GM12878 (cell line): ENCODE measurements at regions not wholly inside any gene's neighbourhood (a gene's known extent, or its start where the extent isn't known, plus 50 kb on each side); places are given as distances from the start of the nearest gene placed in this dataset.

Source experiments
- ATAC-seq: fragments of 200-7000 bp; cut with Tn5 transposase; 3 replicates; pipeline ENCODE4 v1.9.1; 2020; ENCODE audit warnings: mild to moderate bottlenecking, moderate library complexity
- BruUV-seq: library from RNA; stranded (reverse); fragments of 400-500 nt; replicated peaks from 2 replicates; lab custom pipeline; 2021; lab: Mats Ljungman, UMichigan
- CTCF ChIA-PET: fragments of 300-600 bp; sonication (Branson Sonifier 250); formaldehyde crosslinking; extraction: SDS; loops from one replicate; lab custom pipeline; 2021; ENCODE audit warnings: inconsistent platforms; lab: Yijun Ruan, JAX
- POLR2A ChIA-PET: fragments of 350-600 bp; formaldehyde crosslinking; extraction: SDS; loops from one replicate; lab custom pipeline; 2021; ENCODE audit warnings: inconsistent platforms; lab: Charles Lee
- RAD21 ChIA-PET: fragments of 300-600 bp; sonication (Branson Sonifier 250); formaldehyde crosslinking; loops from one replicate; lab custom pipeline; 2023; ENCODE audit warnings: antibody characterized with exemption; ENCODE audit not compliant: unreplicated experiment; lab: Charles Lee
- SMC1A ChIA-PET: fragments of 300-600 bp; sonication (Branson Sonifier 250); formaldehyde crosslinking; loops from one replicate; lab custom pipeline; 2023; ENCODE audit not compliant: unreplicated experiment, uncharacterized antibody; lab: Charles Lee
- DNase-seq: peaks from one replicate; pipeline ENCODE4 v3.0.0-alpha.2; 2011; ENCODE audit warnings: low read depth, low spot score
- FAIRE-seq: peaks from 3 replicates; lab custom pipeline; 2011; peaks lifted over from hg19 to GRCh38; lab: Jason Lieb, UNC
- H2AFZ ChIP-seq: 2 replicates; pipeline ENCODE4 v1.6.0; 2011; ENCODE audit warnings: low read depth, low read length, control low read depth; ENCODE audit not compliant: control insufficient read depth
- H3K27ac ChIP-seq: 2 replicates; pipeline ENCODE4 v1.5.1; 2011; ENCODE audit warnings: control low read depth; ENCODE audit not compliant: control insufficient read depth, insufficient read depth
- H3K27me3 ChIP-seq, 2 experiments: replicated peaks in 1 of 2; 2 replicates each; pipeline versions ENCODE4 v1.6.0 to v1.6.1; 2011; ENCODE audit warnings: low read length in 1 of 2; ENCODE audit not compliant: control insufficient read depth in 2 of 2, insufficient read depth in 2 of 2
- H3K36me3 ChIP-seq, 2 experiments: 2 replicates each; pipeline ENCODE4 v1.5.1; 2011; ENCODE audit warnings: low read length in 1 of 2; ENCODE audit not compliant: control insufficient read depth in 2 of 2, insufficient read depth in 2 of 2
- H3K4me1 ChIP-seq: 2 replicates; pipeline ENCODE4 v1.6.1; 2011; ENCODE audit warnings: mild to moderate bottlenecking, low read length, moderate library complexity, mixed read lengths; ENCODE audit not compliant: control insufficient read depth, insufficient read depth
- H3K4me2 ChIP-seq: 2 replicates; pipeline ENCODE4 v1.6.0; 2011; ENCODE audit warnings: control low read depth; ENCODE audit not compliant: control insufficient read depth, insufficient read depth
- H3K4me3 ChIP-seq: fragments of 200-600 bp; sonication (generic); 2 replicates; pipeline ENCODE4 v1.5.1; 2016
- H3K79me2 ChIP-seq: 2 replicates; pipeline ENCODE4 v1.6.0; 2011; ENCODE audit warnings: low read length; ENCODE audit not compliant: control insufficient read depth, insufficient read depth
- H3K9ac ChIP-seq: 2 replicates; pipeline ENCODE4 v1.8.0; 2011; ENCODE audit warnings: low read length, control low read depth, mixed read lengths; ENCODE audit not compliant: control insufficient read depth, insufficient read depth
- H3K9me3 ChIP-seq: replicated peaks from 3 replicates; pipeline ENCODE4 v1.5.1; 2011; ENCODE audit warnings: mild to moderate bottlenecking, low read length; ENCODE audit not compliant: control insufficient read depth, insufficient read depth
- H4K20me1 ChIP-seq: 2 replicates; pipeline ENCODE4 v1.6.0; 2011; ENCODE audit not compliant: control insufficient read depth, insufficient read depth
- BACH1 ChIP-seq: fragments of 450-650 bp; IDR thresholded peaks from 2 replicates; pipeline ENCODE4 v1.6.1; 2017; ENCODE audit warnings: mild to moderate bottlenecking, borderline replicate concordance
- BCLAF1 ChIP-seq: fragments of 450-650 bp; IDR thresholded peaks from 2 replicates; pipeline ENCODE4 v1.6.1; 2017; ENCODE audit warnings: antibody characterized with exemption, mild to moderate bottlenecking, moderate library complexity
- CREB1 ChIP-seq: IDR thresholded peaks from 2 replicates; pipeline ENCODE4 v1.6.1; 2012; ENCODE audit warnings: low read depth, mild to moderate bottlenecking, inconsistent platforms
- E2F4 ChIP-seq: IDR thresholded peaks from 2 replicates; pipeline ENCODE4 v1.6.1; 2012; ENCODE audit warnings: low read depth, low read length, improper control_type of control experiment
- NRF1 ChIP-seq: conservative IDR thresholded peaks from 2 replicates; pipeline ENCODE4 v1.6.1; 2011; ENCODE audit warnings: mild to moderate bottlenecking, low read depth, low read length, improper control_type of control experiment
- SIN3A ChIP-seq: IDR thresholded peaks from 2 replicates; pipeline ENCODE4 v1.6.1; 2012; ENCODE audit warnings: low read depth, low read length, improper control_type of control experiment
- SKIL ChIP-seq: fragments of 450-650 bp; IDR thresholded peaks from 2 replicates; pipeline ENCODE4 v1.6.1; 2017; ENCODE audit warnings: mild to moderate bottlenecking, low read depth, inconsistent platforms; ENCODE audit not compliant: poor library complexity, severe bottlenecking
- SPI1 ChIP-seq: IDR thresholded peaks from 2 replicates; pipeline ENCODE4 v1.6.1; 2011; ENCODE audit warnings: low read depth, mild to moderate bottlenecking, low read length, moderate library complexity, borderline replicate concordance; ENCODE audit not compliant: insufficient read depth
- WGBS: methylation state at CpG from one replicate; pipeline ENCODE4 v1.1.6; 2016; ENCODE audit warnings: low lambda C conversion rate; ENCODE audit not compliant: insufficient replicate concordance, insufficient coverage; ENCODE audit errors: missing lambda C conversion rate; 5-methylcytosine and 5-hydroxymethylcytosine counted together
- in situ Hi-C: fragments of 300-500 bp; cut with MboI; formaldehyde crosslinking; loops from 9 replicates; pipeline ENCODE4 v1.14.3; 2018; ENCODE audit warnings: mixed read lengths
- intact Hi-C: fragments of 100-400 bp; cut with micrococcal nuclease; formaldehyde crosslinking; loops from one replicate; pipeline ENCODE4 v1.14.2; 2022; ENCODE audit not compliant: unreplicated experiment

DNA sequence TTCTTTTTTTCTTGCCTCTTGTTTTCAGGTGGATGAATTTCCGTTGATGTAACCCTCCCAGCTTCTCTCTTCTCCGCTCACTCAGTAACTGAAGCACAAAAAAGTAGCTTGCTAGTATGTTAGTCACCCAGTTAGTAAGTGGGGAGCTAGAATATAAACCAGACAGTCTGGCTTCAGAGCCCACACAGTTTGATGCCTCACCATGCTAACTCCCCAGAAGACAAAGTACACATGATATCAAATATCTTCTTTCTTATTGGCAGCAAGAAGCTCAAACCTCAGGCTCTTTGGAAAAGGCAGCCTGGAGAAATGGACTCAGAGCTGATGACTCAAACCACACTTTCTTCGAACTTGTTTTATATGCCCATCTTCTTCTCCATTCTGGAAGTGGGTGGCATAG lies 187.5 kb upstream of the PLXNA2 start:
- CTCF ChIA-PET: no interaction called here
- no peak overlapping the region for H3K4me3 ChIP-seq
- no peaks in the 10 kb centered on the region for H3K36me3 ChIP-seq
- no peaks in the 10 kb centered on the region for H3K9me3 ChIP-seq
- no peak overlapping the region for H2AFZ ChIP-seq
- H3K9ac ChIP-seq: no peak overlapping the region
- POLR2A ChIA-PET: no interaction called here
- no peak overlapping the region for H3K4me2 ChIP-seq
- RAD21 ChIA-PET: no interaction called here
- no peaks in the 10 kb centered on the region for H4K20me1 ChIP-seq
- intact Hi-C loops: no loop called here
- ATAC-seq: no peak
- in situ Hi-C loops: no loop called here
- no peaks in the 10 kb centered on the region for H3K27me3 ChIP-seq
- no peak overlapping the region for H3K27ac ChIP-seq
- no peak for TF ChIP-seq BACH1
- no peak for TF ChIP-seq NRF1
- TF ChIP-seq SPI1: no peak
- no peak for TF ChIP-seq E2F4
- TF ChIP-seq SKIL: no peak
- no peak for TF ChIP-seq SIN3A
- no peak for TF ChIP-seq CREB1
- TF ChIP-seq BCLAF1: no peak
- no peak for FAIRE-seq
- no peaks in the 10 kb centered on the region for H3K79me2 ChIP-seq
- WGBS: 0% methylated on average over 3 of the region's 3 CpGs
- H3K4me1 ChIP-seq: no peaks in the 10 kb centered on the region
- SMC1A ChIA-PET: interaction anchor here (0.9 to 1.5 kb wide), 2 partner anchors 21 to 566 kb away, joined by 3 read pairs; no protein-coding TSS in a partner anchor
- BruUV-seq: no TSS peak
- DNase-seq: no peak
